ENCODE measurements at regions not wholly inside any gene's neighbourhood (a gene's known extent, or its start where the extent isn't known, plus 50 kb on each side); places are given as distances from the start of the nearest gene placed in this dataset.
"Not testable (repeated sequence)": the region's sequence is repeated elsewhere in the genome, so short reads cannot be mapped to it uniquely, and the experiment has no call there.

GRCh38 chr9:67142392-67143107 is 150.2 kb upstream of the SPATA31A3 start:
- H3K27ac Mint-ChIP-seq; intact Hi-C loops (cut with micrococcal nuclease); H3K4me3 Mint-ChIP-seq; H3K4me1 ChIP-seq (ENCODE audit: control insufficient read depth in 2 of 2, insufficient read depth in 2 of 2, low read length in 2 of 2); H3K4me2 ChIP-seq (replicated peaks; ENCODE audit: low read depth, low read length, poor library complexity, severe bottlenecking); H3K27me3 Mint-ChIP-seq; H3K79me2 ChIP-seq (ENCODE audit: control insufficient read depth, insufficient read depth, low read length); H3K9me3 ChIP-seq (ENCODE audit: control extremely low read depth in 1 of 3, control insufficient read depth in 2 of 3, insufficient read depth in 1 of 3, low read length in 2 of 3); H3K27me3 ChIP-seq (replicated peaks in 1 of 4; ENCODE audit: control extremely low read depth in 1 of 4, control insufficient read depth in 3 of 4, insufficient read depth in 4 of 4, low read length in 3 of 4); DNase-seq; H2AFZ ChIP-seq (ENCODE audit: insufficient read depth, low read depth, low read length, poor library complexity, severe bottlenecking); H3K36me3 ChIP-seq (replicated peaks in 1 of 2; ENCODE audit: control extremely low read depth in 1 of 2, control insufficient read depth in 1 of 2, extremely low read depth in 1 of 2, insufficient read depth in 2 of 2, low read length in 1 of 2); H3K9ac ChIP-seq (ENCODE audit: low read length); CTCF ChIA-PET; POLR2A ChIA-PET; H3K9me3 Mint-ChIP-seq (ENCODE audit: insufficient read depth); H3K4me3 ChIP-seq (ENCODE audit: control extremely low read depth in 1 of 5, extremely low read depth in 1 of 5, insufficient read depth in 1 of 5, low read depth in 2 of 5, low read length in 4 of 5); H3K4me1 Mint-ChIP-seq; H3K27ac ChIP-seq (ENCODE audit: low read length in 2 of 2); H4K20me1 ChIP-seq (ENCODE audit: control insufficient read depth, insufficient read depth, low read length, poor library complexity, severe bottlenecking); ATAC-seq (ENCODE audit: low read depth): not testable (repeated sequence)
- no CpG with 5 or more reads among the region's 11 CpGs for WGBS (ENCODE audit: insufficient coverage)

- H3K4me3 ChIP-seq (ENCODE audit: control extremely low read depth in 1 of 5, extremely low read depth in 1 of 5, insufficient read depth in 1 of 5, low read depth in 2 of 5, low read length in 4 of 5); H3K4me3 Mint-ChIP-seq; H3K36me3 ChIP-seq (replicated peaks in 1 of 2; ENCODE audit: control extremely low read depth in 1 of 2, control insufficient read depth in 1 of 2, extremely low read depth in 1 of 2, insufficient read depth in 2 of 2, low read length in 1 of 2); H3K4me1 ChIP-seq (ENCODE audit: control insufficient read depth in 2 of 2, insufficient read depth in 2 of 2, low read length in 2 of 2); H3K27ac ChIP-seq (ENCODE audit: low read length in 2 of 2); H3K9me3 Mint-ChIP-seq (ENCODE audit: insufficient read depth); H3K27me3 ChIP-seq (replicated peaks in 1 of 4; ENCODE audit: control extremely low read depth in 1 of 4, control insufficient read depth in 3 of 4, insufficient read depth in 4 of 4, low read length in 3 of 4); H4K20me1 ChIP-seq (ENCODE audit: control insufficient read depth, insufficient read depth, low read length, poor library complexity, severe bottlenecking); H3K9me3 ChIP-seq (ENCODE audit: control extremely low read depth in 1 of 3, control insufficient read depth in 2 of 3, insufficient read depth in 1 of 3, low read length in 2 of 3); H3K4me1 Mint-ChIP-seq; CTCF ChIA-PET; H2AFZ ChIP-seq (ENCODE audit: insufficient read depth, low read depth, low read length, poor library complexity, severe bottlenecking); H3K27me3 Mint-ChIP-seq; intact Hi-C loops (cut with micrococcal nuclease); H3K79me2 ChIP-seq (ENCODE audit: control insufficient read depth, insufficient read depth, low read length); H3K4me2 ChIP-seq (replicated peaks; ENCODE audit: low read depth, low read length, poor library complexity, severe bottlenecking); ATAC-seq (ENCODE audit: low read depth); H3K27ac Mint-ChIP-seq; H3K9ac ChIP-seq (ENCODE audit: low read length); POLR2A ChIA-PET; DNase-seq: not testable (repeated sequence)
- WGBS (ENCODE audit: insufficient coverage), result no CpG with 5 or more reads among the region's 2 CpGs
Observed at GRCh38 chr9:67136376-67136775, 144.0 kb upstream of the SPATA31A3 start.

DNA sequence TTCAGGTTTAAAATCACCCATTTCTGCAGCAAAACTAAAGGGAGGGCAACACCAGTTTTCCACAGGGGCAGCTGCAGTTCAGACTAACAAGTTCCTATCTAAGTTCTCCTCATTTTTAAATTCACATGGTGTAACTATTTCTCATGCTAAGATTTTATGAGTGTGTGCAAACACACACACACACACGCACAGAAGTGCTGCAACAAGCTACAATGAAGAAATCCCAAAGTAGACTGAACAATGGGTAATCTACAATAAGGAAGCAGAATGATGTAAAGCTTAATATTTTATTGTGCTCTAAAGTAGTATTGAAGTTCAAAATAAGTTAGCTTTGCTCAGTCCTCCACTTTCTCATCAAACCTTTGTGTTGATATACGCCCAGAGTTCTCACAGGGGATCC is 140.8 kb upstream of the SPATA31A3 start:
- H3K9me3 Mint-ChIP-seq (ENCODE audit: insufficient read depth); POLR2A ChIA-PET; DNase-seq; CTCF ChIA-PET; intact Hi-C loops (cut with micrococcal nuclease); H3K9me3 ChIP-seq (ENCODE audit: control extremely low read depth in 1 of 3, control insufficient read depth in 2 of 3, insufficient read depth in 1 of 3, low read length in 2 of 3); H3K9ac ChIP-seq (ENCODE audit: low read length); H3K27me3 ChIP-seq (replicated peaks in 1 of 4; ENCODE audit: control extremely low read depth in 1 of 4, control insufficient read depth in 3 of 4, insufficient read depth in 4 of 4, low read length in 3 of 4); H3K36me3 ChIP-seq (replicated peaks in 1 of 2; ENCODE audit: control extremely low read depth in 1 of 2, control insufficient read depth in 1 of 2, extremely low read depth in 1 of 2, insufficient read depth in 2 of 2, low read length in 1 of 2); H3K4me1 ChIP-seq (ENCODE audit: control insufficient read depth in 2 of 2, insufficient read depth in 2 of 2, low read length in 2 of 2); H3K27me3 Mint-ChIP-seq; H4K20me1 ChIP-seq (ENCODE audit: control insufficient read depth, insufficient read depth, low read length, poor library complexity, severe bottlenecking); H3K79me2 ChIP-seq (ENCODE audit: control insufficient read depth, insufficient read depth, low read length); H2AFZ ChIP-seq (ENCODE audit: insufficient read depth, low read depth, low read length, poor library complexity, severe bottlenecking); H3K4me3 Mint-ChIP-seq; H3K27ac ChIP-seq (ENCODE audit: low read length in 2 of 2); H3K27ac Mint-ChIP-seq; H3K4me1 Mint-ChIP-seq; H3K4me2 ChIP-seq (replicated peaks; ENCODE audit: low read depth, low read length, poor library complexity, severe bottlenecking); ATAC-seq (ENCODE audit: low read depth); H3K4me3 ChIP-seq (ENCODE audit: control extremely low read depth in 1 of 5, extremely low read depth in 1 of 5, insufficient read depth in 1 of 5, low read depth in 2 of 5, low read length in 4 of 5): not testable (repeated sequence)
- no CpG with 5 or more reads among the region's 2 CpGs for WGBS (ENCODE audit: insufficient coverage)

DNA sequence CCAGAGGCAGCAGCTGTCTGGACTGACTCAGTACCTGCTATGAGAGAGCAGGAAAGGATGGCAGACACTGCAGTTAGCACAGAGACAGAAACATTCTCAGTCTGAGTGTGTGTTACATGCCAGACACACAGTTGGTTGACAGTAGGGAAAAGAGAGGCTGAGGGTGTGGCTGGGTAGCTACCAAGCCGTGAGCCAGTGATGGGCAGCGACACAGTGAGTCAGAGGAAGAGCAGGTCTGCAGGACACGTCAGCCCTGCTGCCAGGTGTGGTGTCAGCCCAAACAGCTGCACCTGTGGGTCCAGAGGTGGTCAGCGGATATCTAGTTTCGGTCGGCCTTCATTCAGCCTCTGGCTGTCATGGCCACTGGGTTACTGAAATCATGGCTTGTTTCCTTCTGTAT is 124.4 kb upstream of the SPATA31A3 start:
- POLR2A ChIA-PET; H3K9me3 ChIP-seq (ENCODE audit: control extremely low read depth in 1 of 3, control insufficient read depth in 2 of 3, insufficient read depth in 1 of 3, low read length in 2 of 3): not testable (repeated sequence)

More for the DNA sequence above, 124.4 kb upstream of the SPATA31A3 start:
- H2AFZ ChIP-seq (ENCODE audit: insufficient read depth, low read depth, low read length, poor library complexity, severe bottlenecking); H3K4me1 Mint-ChIP-seq; ATAC-seq (ENCODE audit: low read depth); H3K27me3 ChIP-seq (replicated peaks in 1 of 4; ENCODE audit: control extremely low read depth in 1 of 4, control insufficient read depth in 3 of 4, insufficient read depth in 4 of 4, low read length in 3 of 4); H3K4me3 Mint-ChIP-seq; intact Hi-C loops (cut with micrococcal nuclease); DNase-seq; H3K27ac ChIP-seq (ENCODE audit: low read length in 2 of 2); H4K20me1 ChIP-seq (ENCODE audit: control insufficient read depth, insufficient read depth, low read length, poor library complexity, severe bottlenecking); H3K27me3 Mint-ChIP-seq; H3K27ac Mint-ChIP-seq; H3K9ac ChIP-seq (ENCODE audit: low read length); H3K4me2 ChIP-seq (replicated peaks; ENCODE audit: low read depth, low read length, poor library complexity, severe bottlenecking); CTCF ChIA-PET; H3K9me3 Mint-ChIP-seq (ENCODE audit: insufficient read depth); H3K36me3 ChIP-seq (replicated peaks in 1 of 2; ENCODE audit: control extremely low read depth in 1 of 2, control insufficient read depth in 1 of 2, extremely low read depth in 1 of 2, insufficient read depth in 2 of 2, low read length in 1 of 2); H3K4me3 ChIP-seq (ENCODE audit: control extremely low read depth in 1 of 5, extremely low read depth in 1 of 5, insufficient read depth in 1 of 5, low read depth in 2 of 5, low read length in 4 of 5); H3K4me1 ChIP-seq (ENCODE audit: control insufficient read depth in 2 of 2, insufficient read depth in 2 of 2, low read length in 2 of 2); H3K79me2 ChIP-seq (ENCODE audit: control insufficient read depth, insufficient read depth, low read length): not testable (repeated sequence)
- no CpG with 5 or more reads among the region's 6 CpGs for WGBS (ENCODE audit: insufficient coverage)
